Skin of body (tissue), 1 donor: ENCODE measurements at regions not wholly inside any gene's neighbourhood (a gene's known extent, or its start where the extent isn't known, plus 50 kb on each side); places are given as distances from the start of the nearest gene placed in this dataset.

Experiments
- DNase-seq: peaks from one replicate; lab custom pipeline; 2025; lab: John Stamatoyannopoulos, UW

DNA sequence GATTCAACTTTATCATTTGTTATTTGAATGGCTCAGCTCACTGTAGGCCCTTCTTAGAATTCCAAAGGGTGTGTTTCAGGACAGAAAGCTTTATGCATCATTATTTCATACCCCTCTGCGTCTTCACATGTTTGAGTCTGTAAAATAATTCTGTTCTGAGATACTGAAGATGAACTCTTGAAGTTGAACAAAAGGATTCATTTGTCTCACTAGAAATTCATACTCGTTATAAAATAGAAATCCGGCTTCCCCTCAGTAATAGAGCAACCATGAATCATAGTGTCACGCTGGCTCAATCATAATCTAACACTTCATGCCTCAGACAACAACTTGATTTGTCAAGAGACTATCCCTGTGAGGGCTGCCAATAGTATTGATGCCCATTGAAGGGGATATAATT, 1015.4 kb upstream of the SEMA6D start:
- no peak for DNase-seq

DNA sequence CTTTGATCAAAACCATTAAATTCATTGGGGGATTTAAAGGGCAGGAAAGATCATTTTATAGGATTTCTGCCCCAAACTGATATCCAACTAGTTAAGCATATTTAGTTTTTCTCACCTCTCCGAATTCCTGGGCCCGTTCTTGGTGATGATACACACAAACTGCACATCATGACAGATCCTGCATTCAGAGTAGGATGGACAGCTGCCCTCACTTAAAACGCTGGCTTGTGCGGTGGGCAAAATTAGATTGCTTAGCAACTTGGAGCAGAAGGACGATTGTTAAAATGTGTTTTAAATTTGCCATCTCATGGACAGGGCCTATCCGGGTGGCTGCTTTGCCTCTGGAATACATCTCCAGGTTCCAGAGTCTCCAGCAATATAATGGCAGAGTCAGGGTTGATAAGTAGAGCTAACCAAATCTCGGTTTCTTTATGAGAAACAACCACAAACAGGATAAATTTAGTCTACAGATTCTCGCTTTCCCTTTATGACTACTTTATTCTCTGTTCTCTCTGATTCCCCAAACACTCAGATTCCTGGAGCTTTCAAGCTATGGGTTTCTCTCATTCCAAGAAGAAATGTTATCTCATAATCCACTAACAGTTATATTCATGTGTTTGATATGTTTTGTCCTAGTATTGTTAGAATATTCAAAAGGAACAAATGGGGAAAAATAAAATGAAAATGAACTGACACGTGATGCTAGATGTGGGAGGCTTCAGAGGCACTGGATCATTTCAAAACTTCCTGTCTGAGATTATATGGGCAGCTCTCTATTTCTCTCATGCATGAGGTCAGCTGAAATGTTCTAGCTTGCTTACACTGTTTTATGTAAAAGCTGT, 1014.1 kb upstream of the SEMA6D start:
- no peak for DNase-seq

DNA sequence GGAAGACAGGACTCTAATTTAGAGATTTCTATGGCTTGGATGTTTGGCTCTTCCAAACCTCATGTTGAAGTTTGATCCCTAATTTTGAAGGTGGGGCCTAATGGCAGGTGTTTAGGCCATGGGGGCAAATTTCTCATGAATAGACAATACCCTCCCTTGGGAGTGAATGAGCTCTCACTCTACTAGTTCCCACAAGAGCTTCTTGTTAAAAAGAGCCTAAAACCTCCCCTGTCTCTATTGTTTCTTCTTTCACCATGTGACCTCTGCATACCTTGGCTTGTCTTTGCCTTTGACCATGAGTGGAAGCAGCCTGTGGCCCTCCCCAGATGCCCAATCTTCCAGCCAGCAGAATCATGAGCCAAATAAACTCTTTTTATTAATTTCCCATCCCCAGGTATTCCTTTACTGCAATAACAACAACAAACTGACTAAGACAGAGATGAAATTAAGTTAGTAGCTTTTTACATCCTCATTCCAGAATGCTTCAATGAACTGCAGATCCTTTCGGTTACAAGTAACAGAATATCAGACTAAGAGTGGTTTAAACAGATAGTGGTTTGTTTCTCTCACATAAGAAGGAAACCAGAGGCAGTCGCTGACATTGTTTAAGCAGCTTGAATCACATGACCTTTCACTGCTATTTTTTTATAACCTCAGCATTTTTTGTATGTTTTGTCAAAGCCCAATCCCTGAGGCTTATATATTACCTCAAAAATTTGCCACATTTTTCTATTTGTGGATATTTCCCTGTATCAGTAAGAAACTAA, 1013.3 kb upstream of the SEMA6D start:
- DNase-seq = no peak

DNA sequence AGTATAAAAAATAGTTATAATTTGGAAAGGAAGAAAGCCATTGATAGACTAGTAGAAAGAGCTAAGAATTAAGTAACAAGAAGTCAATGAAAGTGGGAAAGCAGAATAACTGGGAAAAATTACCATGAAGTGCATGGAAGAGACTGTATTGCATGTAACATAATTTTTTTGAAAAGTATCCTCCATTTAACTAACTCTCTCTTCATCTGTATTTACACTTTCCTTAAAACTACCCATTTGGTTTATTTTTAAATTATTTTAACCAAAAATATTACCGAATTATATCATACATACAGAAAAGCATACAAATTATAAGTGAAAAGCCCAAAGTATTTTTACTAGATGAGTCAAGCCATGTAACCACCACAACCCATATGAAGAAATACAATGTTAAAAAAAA, 1009.9 kb upstream of the SEMA6D start:
- no peak for DNase-seq

DNA sequence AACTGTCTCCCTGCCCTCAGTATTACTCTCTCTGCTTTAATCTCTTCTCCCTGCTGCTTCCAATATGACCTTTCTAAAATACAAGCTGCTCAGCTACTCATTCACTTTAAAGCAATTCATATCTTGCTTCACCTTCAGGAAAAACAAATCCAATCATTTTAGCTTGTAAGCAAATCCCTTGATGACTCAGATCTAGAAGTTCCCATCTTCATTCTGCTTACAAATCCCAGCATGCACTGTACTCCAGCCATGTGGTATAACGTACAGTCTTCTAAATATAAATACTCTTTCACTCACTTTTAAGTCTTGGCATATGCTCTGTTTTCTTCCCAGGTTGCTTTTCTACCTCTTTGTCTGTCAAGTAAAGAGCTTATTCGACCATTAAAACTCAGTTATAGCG, 1009.1 kb upstream of the SEMA6D start:
- DNase-seq = no peak

DNA sequence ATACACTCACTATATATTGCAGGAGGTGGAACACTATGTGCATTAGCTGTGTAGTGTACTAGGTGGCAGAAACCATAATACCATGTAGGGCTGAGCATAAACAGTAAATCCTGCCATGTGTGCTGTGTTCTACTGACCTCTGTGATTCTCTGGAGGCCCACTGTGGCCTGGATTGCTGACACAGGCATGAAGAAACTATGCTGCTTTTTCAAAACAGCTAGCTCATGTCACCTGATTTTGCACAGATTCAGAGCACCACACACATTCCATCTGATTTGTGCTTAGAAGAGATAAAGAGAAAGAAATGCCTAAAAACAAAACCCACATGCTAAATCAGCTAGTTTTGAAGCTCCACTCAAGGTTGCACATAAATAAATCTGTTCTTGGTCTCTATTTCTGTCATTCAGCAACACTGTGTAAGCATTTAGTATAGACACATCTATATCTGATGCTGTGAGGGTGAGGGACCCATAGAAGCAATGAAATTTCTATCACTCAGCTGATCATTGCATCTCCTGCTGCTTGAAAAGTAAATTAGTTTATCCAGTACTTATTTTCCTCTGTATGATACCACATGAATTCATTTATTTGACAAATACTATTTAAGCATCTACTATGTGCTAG, 1007.7 kb upstream of the SEMA6D start:
- no peak for DNase-seq

DNA sequence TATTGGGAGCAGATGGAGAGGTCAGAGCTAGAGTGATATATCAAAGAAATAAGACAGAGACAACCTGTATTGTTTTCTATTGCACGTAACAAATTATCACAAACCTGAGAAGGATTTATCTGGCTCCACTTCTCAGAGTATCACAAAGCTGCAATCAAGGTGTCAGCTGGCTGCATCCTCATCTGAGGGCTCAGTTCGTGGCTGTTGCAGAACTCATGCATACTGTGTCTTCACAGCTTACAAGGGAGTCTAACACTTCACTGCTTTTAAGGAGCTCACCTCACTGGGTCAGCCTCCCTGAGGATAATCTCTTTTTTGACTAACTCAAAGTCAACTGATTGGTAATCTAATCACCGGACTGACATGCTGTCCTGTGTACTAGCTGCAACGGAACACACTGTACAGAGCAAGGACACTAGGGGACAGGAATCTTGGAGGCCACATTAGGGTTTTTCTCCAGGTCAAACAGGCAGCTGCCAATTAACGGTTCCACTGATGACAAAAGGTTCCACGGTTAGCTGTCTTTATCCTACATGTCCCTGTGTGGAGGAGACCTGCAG, 1006.8 kb upstream of the SEMA6D start:
- no peak for DNase-seq

DNA sequence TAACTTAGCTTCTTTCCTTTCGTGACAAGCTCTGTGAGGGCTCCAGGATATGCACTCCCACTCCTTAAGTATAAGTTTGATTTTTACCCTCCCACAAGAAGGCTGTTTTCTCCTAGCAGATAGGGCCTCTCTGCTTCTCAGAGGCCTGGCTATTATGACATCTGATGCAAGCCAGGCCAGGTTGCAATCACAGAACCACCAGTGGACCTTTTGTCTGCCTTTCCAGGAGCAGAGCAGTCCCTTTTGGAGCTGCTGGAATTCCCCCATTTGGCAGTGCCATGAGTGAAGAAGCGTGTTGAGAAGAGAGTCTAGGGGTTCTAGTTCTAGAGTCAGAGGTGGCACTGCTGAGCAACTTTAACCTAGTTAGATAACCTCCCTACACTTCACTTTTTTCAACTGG, 1004.3 kb upstream of the SEMA6D start:
- no peak for DNase-seq

DNA sequence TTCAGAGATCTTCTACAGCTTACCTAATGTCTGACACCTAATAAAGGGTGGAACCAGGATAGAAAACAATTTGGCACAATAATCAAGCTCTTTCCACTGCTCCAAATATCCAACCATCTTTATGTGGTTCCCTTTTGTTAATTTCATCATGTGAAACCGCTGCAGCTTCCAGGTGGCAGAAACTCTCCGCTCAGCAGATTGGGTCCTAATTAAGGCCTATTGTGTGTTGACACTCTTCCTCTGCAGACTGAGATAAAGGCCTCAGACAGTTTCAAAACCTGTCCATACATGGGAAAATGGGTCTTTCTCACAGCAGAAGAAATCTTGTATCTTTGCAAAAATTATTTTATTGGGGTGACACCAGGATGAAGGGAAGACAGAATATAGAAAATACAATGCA, 1002.4 kb upstream of the SEMA6D start:
- DNase-seq = no peak

DNA sequence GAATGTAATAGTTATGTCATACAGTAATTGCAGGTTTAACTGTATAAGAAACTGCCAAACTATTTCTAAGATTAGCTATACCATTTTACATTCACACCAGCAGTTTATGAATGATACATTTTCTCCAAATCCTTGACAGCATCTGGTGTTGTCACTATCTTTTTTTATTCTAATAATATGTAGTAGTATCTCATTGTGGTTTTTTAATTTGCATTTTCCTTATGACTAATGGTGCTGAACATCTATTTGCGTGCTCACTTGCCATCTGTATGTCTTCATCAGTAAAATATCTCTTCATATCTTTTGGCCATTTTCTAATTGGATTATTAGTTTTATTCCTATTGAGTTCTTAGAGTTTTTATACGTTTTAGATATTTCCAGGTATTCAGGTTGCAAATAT, 994.0 kb upstream of the SEMA6D start:
- no peak for DNase-seq

DNA sequence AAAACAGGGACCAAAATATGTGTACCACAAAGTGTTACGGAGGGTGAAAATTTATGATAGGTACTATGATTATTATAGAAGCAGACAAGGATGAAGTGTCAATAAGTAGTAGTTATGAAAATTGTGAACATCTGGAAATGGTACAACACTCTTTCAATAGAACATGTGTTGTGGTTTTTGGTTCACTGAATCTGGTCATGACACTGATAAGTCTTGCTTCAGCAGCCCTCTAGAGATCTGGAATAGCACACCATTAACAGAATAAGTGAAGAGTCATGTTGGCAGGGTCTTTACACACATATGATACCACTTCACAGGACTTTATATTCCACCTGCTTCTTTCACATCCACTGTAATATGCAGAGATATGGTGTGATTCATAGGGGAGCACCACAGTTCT, 985.2 kb upstream of the SEMA6D start:
- DNase-seq = no peak

DNA sequence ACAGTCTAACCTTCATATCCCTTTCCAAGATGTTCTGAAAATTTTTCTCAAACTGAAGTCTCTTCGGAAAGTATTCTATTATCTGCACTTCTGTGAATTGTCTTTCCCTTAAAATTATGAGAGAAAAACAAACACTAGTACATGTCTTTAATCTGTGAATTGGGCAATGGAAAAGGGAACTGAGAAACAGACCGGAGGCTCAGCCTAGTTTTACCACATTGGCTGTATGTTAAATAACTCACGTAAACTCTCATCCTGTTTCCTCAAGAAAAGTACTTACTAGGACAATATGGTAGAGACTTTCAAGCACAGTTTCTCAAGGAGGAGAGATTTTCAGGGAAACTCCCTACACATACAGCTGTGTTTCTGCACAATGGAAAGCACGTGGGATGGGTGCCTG, 982.2 kb upstream of the SEMA6D start:
- DNase-seq = no peak

DNA sequence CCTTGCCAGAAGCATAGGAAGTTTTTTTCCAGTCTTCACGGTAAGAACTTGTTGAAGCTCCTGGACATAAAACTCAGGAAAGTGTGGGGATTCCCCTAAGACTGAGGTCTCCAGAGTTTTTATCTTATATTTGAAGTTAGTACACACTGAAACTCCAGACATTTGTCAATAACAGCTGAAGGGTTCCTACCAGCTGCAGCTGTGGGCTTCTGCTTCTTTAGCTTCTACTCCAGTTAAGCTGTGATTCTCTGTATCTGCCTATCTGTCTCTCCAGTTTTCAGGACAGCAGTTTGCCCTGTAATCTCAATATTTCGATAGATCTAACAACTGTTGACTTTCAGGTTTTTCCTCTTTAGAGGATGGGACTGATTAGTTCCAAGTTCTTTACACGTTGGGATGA, 966.0 kb upstream of the SEMA6D start:
- no peak for DNase-seq

DNA sequence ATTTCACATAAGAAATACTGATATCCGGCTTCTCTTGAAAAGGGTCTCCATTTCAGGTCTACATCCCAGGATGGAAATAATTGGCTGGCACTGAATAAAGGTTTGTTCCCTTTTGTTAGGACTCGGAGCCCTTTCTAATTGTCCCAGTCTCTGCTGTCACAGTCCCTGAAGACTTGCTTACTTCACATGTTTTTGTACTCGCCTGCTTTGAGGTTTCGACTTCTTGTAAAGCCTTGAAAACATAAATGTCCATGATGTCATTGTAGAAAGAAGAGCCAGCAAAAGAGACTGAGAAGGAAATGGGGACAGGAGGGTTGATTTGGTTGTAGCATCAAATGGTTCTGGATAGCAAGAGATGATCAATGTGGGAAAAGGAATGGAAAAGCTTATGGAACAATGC, 963.4 kb upstream of the SEMA6D start:
- no peak for DNase-seq

DNA sequence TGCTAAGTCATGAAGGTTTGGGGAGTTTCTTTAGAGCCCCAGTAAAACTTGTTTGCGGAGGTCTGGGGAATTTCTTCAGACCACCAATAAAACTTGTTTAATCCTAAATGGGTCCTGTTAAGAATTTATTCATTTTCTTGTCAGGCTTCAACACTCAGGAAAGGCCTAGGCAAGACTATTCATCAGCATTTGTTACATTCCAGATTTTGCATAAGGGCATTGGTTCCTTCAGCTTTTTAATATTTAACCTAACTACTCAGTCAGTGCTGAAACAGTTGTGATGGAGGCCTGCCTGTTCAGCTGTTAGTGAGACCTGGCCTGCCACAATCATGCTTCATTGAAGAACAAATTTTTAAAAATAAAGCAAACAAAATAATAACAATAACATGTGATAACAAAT, 954.2 kb upstream of the SEMA6D start:
- no peak for DNase-seq

DNA sequence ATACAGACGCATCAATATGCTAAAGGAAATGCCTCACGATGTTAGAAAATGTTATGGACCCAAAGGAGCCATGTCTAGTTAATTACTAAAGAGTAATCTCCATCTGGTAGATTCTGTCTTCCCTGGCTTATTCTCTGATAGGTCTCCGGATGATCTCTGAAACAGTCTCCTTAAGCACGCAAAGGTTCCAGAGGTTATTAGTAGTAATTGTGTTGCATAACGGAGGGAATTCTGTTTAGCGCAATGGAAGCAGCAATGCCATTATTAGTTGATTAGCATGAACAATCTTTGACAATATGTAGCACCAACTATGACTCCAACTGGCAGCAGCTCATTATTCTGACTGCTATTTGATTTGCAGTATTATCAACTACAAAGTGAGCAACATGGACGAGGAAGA, 952.5 kb upstream of the SEMA6D start:
- DNase-seq = no peak

DNA sequence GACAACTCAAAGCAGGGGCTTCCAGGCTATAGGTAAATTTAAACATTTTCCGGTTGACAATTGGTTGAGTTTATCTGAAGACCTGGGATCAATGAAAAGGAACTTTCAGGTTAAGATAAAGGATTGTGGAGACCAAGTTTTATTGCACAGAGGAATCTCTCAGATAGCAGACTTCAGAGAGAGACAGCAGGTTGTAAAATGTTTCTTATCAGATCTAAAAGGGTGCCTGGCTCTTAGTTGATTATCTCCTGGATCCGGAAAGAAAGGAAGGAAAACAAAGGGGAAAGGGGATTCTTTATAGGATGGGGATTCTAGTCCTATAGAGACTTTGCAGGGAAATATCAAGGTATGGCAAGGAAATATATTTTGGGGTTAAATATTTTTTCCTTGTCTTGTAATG, 951.3 kb upstream of the SEMA6D start:
- DNase-seq = no peak

DNA sequence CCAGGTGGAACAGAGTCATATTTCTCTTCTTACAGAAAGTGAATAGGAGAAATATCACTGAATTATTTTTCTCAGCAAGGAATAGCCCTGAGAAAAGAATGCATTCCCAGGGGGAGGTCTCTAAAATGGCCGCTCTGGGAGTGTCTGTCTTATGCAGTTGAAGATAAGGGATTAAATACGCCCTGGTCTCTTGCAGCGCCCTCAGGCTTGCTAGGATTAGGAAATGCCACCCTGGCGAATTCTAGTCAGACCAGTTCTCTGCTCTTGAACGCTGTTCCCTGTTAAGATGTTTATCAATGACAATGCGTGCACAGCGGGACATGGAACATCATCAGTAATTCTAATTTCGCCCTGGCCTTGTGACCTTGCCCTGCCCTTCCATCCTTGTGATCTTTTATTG, 949.0 kb upstream of the SEMA6D start:
- DNase-seq = no peak

DNA sequence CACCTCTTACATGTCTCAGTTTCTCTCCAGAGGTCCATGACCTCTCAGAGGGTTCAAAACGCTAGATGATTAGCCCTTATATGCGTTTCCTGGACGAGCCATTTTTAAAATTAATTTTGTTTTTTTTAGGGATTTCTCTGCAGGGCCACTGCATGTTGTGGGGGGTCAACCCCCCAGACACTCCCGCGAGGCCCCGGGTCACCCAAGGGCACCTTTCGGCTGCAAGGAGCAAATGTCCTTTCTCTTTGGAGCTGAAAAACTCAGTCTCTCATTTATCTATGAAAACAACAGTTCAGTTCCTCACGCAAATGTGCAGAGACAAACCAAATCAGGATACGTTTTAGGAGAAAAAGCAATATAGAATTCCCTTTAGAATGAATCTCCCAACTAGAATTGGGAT, 944.3 kb upstream of the SEMA6D start:
- no peak for DNase-seq

DNA sequence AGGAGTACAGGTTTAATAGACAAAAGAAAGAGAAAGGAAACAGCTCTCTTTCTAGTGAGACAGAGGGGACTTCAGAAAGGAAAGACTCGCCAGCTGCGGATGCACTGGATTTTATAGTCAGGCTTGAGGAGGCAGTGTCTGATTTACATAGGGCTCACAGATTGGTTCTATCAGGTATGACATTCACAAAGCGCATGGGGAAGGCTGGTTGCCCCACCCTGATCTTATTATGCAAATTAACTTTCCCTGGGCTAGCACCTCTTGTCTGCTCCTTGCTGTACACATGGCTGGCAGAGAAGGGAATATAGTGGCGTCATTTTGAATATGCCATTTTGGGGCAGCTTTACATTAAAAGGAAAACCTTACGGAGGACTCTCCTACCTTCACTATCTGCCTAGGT, 938.4 kb upstream of the SEMA6D start:
- no peak for DNase-seq

DNA sequence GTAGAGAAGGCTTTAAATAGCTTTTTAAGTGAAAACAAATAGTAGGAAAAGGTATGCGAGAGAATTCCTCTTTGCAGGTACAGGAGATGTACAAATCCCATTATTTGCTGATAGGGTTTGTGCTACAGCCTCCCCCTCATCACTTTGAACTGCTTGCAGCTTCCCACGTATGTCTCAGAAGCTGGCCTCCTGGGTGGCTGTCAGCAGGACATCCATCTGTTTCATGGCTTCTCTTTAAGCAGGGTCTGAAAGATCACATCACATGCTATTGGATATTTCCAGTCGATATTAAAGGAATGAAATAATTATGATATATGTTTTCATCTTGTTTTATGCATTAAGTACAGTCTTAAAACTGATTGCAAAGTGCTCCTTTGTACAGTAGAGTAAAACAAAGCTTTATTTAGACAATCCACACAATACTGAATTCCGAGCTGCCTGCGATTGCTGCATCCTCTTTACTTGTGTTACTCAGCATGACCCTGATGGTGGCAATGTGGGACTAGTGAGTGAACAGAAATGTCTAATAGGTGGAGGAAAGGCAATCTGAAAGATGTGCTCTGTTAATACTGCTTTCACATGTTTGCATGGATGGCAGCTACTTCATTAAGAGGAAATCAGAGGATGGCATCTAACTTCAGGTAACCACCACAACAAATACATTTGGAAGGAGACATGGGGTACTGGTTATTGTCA, 930.6 kb upstream of the SEMA6D start:
- no peak for DNase-seq

DNA sequence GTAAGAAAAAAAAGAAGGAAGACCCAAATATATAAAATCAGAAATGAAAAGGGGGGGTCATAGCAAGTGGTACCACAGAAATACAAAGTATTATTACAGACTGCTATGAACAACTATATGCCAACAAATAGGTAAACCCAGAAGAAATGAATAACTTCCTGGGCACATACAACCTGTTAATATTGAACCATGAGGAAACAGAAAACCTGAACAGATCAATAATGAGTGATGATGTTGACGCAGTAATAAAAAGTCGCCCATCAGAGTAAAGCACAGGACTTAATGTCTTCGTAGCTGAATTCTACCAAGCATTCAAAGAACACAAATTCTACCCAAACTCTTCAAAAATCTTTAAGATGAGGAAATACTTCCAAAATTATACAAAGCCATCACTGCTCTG, 921.6 kb upstream of the SEMA6D start:
- DNase-seq = no peak
